ENCODE measurements at regions not wholly inside any gene's neighbourhood (a gene's known extent, or its start where the extent isn't known, plus 50 kb on each side); places are given as distances from the start of the nearest gene placed in this dataset.
A peak's percentile ranks its signal among the peaks of the same experiment; 100 is the strongest.

GRCh38 chr12:13676880-13677279 lies 304.5 kb downstream of the GRIN2B start:
- no peak for DNase-seq (ENCODE audit: low spot score)
- TF ChIP-seq CTCF (IDR thresholded peaks at IDR 0.05; ENCODE audit: extremely low read depth, insufficient read depth, missing control alignments) = no peak
- in situ Hi-C loops (cut with MboI; ENCODE audit: low pct_unique_long_range_greater_than_20kb, low sequenced_read_pairs, unreplicated experiment) = no loop called here

- in situ Hi-C loops (cut with MboI; ENCODE audit: low pct_unique_long_range_greater_than_20kb, low sequenced_read_pairs, unreplicated experiment) = no loop called here
These were observed 311.0 kb downstream of the GRIN2B start for GRCh38 chr12:13670285-13670866.

GRCh38 chr12:13668880-13669279 lies 312.5 kb downstream of the GRIN2B start:
- DNase-seq (ENCODE audit: low spot score) = no peak
- TF ChIP-seq CTCF (IDR thresholded peaks at IDR 0.05; ENCODE audit: extremely low read depth, insufficient read depth, missing control alignments) = no peak
- in situ Hi-C loops (cut with MboI; ENCODE audit: low pct_unique_long_range_greater_than_20kb, low sequenced_read_pairs, unreplicated experiment) = no loop called here

More at GRCh38 chr12:13670285-13670866, 311.0 kb downstream of the GRIN2B start:
- TF ChIP-seq CTCF (IDR thresholded peaks at IDR 0.05; ENCODE audit: extremely low read depth, insufficient read depth, missing control alignments) = no peak
- no peak for DNase-seq (ENCODE audit: low spot score)

GRCh38 chr12:13666806-13667205 lies 314.6 kb downstream of the GRIN2B start:
- in situ Hi-C loops (cut with MboI; ENCODE audit: low pct_unique_long_range_greater_than_20kb, low sequenced_read_pairs, unreplicated experiment) = no loop called here
- TF ChIP-seq CTCF (IDR thresholded peaks at IDR 0.05; ENCODE audit: extremely low read depth, insufficient read depth, missing control alignments) = no peak

GRCh38 chr12:13661005-13661887 lies 320.2 kb downstream of the GRIN2B start:
- in situ Hi-C loops (cut with MboI; ENCODE audit: low pct_unique_long_range_greater_than_20kb, low sequenced_read_pairs, unreplicated experiment) = no loop called here

More at GRCh38 chr12:13666806-13667205, 314.6 kb downstream of the GRIN2B start:
- no peak for DNase-seq (ENCODE audit: low spot score)

GRCh38 chr12:13654456-13654855 lies 326.9 kb downstream of the GRIN2B start:
- no peak for DNase-seq (ENCODE audit: low spot score)
- in situ Hi-C loops (cut with MboI; ENCODE audit: low pct_unique_long_range_greater_than_20kb, low sequenced_read_pairs, unreplicated experiment) = no loop called here
- TF ChIP-seq CTCF (IDR thresholded peaks at IDR 0.05; ENCODE audit: extremely low read depth, insufficient read depth, missing control alignments) = no peak

More at GRCh38 chr12:13661005-13661887, 320.2 kb downstream of the GRIN2B start:
- DNase-seq (ENCODE audit: low spot score) = peak; percentile 22
- peak; percentile 84 for TF ChIP-seq CTCF (IDR thresholded peaks at IDR 0.05; ENCODE audit: extremely low read depth, insufficient read depth, missing control alignments)

Measured in GM13977 (cell line).